ENCODE measurements at regions not wholly inside any gene's neighbourhood (a gene's known extent, or its start where the extent isn't known, plus 50 kb on each side); places are given as distances from the start of the nearest gene placed in this dataset.

DNA sequence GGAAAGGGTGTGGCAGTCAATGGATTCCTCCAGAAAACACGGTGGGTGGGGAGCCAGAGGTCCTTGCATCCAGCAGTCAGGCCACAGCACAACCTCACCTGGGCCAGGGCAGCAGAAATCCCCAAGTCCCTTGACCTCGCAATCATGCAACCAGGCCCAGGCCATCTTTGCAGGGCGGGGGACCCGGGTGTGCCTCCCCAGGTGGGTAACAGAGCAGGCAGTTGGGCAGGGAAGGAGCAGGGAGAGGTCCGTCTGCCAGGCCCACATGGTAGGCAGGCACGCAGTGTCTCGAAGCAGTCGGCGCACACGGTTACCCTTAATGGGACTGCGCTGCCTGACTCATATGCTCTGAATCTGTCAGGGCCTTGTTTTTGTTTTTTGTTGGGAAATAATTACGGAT lies 153.0 kb downstream of the RBFOX3 start:
- TF ChIP-seq EP300 (IDR thresholded peaks at IDR 0.05; ENCODE audit: borderline replicate concordance): no peak
- no peak for TF ChIP-seq TEAD4 (IDR thresholded peaks at IDR 0.05)
- TF ChIP-seq NFIC (IDR thresholded peaks at IDR 0.05): no peak
- TF ChIP-seq, protein P1, sequence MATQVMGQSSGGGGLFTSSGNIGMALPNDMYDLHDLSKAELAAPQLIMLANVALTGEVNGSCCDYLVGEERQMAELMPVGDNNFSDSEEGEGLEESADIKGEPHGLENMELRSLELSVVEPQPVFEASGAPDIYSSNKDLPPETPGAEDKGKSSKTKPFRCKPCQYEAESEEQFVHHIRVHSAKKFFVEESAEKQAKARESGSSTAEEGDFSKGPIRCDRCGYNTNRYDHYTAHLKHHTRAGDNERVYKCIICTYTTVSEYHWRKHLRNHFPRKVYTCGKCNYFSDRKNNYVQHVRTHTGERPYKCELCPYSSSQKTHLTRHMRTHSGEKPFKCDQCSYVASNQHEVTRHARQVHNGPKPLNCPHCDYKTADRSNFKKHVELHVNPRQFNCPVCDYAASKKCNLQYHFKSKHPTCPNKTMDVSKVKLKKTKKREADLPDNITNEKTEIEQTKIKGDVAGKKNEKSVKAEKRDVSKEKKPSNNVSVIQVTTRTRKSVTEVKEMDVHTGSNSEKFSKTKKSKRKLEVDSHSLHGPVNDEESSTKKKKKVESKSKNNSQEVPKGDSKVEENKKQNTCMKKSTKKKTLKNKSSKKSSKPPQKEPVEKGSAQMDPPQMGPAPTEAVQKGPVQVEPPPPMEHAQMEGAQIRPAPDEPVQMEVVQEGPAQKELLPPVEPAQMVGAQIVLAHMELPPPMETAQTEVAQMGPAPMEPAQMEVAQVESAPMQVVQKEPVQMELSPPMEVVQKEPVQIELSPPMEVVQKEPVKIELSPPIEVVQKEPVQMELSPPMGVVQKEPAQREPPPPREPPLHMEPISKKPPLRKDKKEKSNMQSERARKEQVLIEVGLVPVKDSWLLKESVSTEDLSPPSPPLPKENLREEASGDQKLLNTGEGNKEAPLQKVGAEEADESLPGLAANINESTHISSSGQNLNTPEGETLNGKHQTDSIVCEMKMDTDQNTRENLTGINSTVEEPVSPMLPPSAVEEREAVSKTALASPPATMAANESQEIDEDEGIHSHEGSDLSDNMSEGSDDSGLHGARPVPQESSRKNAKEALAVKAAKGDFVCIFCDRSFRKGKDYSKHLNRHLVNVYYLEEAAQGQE (IDR thresholded peaks at IDR 0.05; ENCODE audit: low read depth): no peak
- no peak for TF ChIP-seq TCF12 (IDR thresholded peaks at IDR 0.05; ENCODE audit: low read depth)
- TF ChIP-seq, protein P2, sequence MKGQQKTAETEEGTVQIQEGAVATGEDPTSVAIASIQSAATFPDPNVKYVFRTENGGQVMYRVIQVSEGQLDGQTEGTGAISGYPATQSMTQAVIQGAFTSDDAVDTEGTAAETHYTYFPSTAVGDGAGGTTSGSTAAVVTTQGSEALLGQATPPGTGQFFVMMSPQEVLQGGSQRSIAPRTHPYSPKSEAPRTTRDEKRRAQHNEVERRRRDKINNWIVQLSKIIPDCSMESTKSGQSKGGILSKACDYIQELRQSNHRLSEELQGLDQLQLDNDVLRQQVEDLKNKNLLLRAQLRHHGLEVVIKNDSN (IDR thresholded peaks at IDR 0.05): no peak
- TF ChIP-seq CEBPB (IDR thresholded peaks at IDR 0.05): no peak
- no peak for TF ChIP-seq RAD21 (IDR thresholded peaks at IDR 0.05; ENCODE audit: low read depth)
- no peak for TF ChIP-seq YY1 (IDR thresholded peaks at IDR 0.05; ENCODE audit: low read depth)
- TF ChIP-seq FOXM1 (IDR thresholded peaks at IDR 0.05; ENCODE audit: borderline replicate concordance, low read depth): no peak
- TF ChIP-seq EGR1 (IDR thresholded peaks at IDR 0.05): no peak
- TF ChIP-seq, protein P3, sequence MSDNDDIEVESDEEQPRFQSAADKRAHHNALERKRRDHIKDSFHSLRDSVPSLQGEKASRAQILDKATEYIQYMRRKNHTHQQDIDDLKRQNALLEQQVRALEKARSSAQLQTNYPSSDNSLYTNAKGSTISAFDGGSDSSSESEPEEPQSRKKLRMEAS (IDR thresholded peaks at IDR 0.05): no peak
- TF ChIP-seq CREB1 (IDR thresholded peaks at IDR 0.05; ENCODE audit: low read depth): no peak
- TF ChIP-seq ZBTB7A (IDR thresholded peaks at IDR 0.05; ENCODE audit: low read depth): no peak
- TF ChIP-seq TAF1 (IDR thresholded peaks at IDR 0.05; ENCODE audit: low read depth): no peak

DNA sequence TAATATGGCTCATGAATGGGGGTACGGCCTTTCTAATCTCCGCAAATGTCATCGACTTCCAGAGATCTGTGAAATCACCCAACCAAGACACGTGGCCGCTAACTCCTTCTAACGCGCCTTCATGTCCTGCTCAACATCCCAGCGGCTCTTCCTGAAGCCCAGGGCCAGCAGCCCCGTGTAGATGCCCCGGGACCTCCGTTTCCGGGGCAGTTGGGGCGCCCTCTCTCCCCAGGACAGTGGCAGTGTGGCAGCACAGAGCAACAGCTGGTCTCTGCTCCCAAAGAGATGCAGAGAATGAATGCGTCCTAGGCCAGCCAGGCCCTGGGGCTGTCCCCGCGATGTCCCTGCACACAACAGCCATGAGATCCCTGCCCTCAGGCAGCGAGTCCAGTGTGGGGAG lies 153.5 kb downstream of the RBFOX3 start:
- TF ChIP-seq EP300 (IDR thresholded peaks at IDR 0.05; ENCODE audit: borderline replicate concordance) (no peak), CEBPB (IDR thresholded peaks at IDR 0.05) (no peak), NFIC (IDR thresholded peaks at IDR 0.05) (no peak), EGR1 (IDR thresholded peaks at IDR 0.05) (no peak), FOXM1 (IDR thresholded peaks at IDR 0.05; ENCODE audit: borderline replicate concordance, low read depth) (no peak), YY1 (IDR thresholded peaks at IDR 0.05; ENCODE audit: low read depth) (no peak), TCF12 (IDR thresholded peaks at IDR 0.05; ENCODE audit: low read depth) (no peak), TEAD4 (IDR thresholded peaks at IDR 0.05) (no peak), TAF1 (IDR thresholded peaks at IDR 0.05; ENCODE audit: low read depth) (no peak), RAD21 (IDR thresholded peaks at IDR 0.05; ENCODE audit: low read depth) (no peak), CREB1 (IDR thresholded peaks at IDR 0.05; ENCODE audit: low read depth) (no peak), ZBTB7A (IDR thresholded peaks at IDR 0.05; ENCODE audit: low read depth) (no peak)
- TF ChIP-seq, protein P2 (IDR thresholded peaks at IDR 0.05): no peak
- TF ChIP-seq, protein P1 (IDR thresholded peaks at IDR 0.05; ENCODE audit: low read depth): no peak
- TF ChIP-seq, protein P3 (IDR thresholded peaks at IDR 0.05): no peak

DNA sequence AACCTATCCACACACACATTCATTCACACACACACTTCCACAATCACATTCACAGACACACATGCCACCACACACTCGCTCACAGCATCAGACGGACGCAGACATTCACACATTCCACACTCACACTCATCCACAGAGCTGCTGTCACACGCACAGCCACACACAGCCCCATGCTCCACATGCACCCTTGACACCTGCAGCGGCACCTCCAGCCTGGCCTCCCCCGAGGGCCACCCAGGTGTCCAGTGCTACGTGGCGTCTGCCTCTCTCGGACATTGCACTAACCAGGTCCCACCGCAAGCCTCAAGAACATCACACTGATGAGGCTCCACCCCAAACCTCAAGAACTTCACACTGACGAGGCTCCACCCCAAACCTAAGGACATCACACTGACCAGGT lies 155.2 kb downstream of the RBFOX3 start:
- TF ChIP-seq NFIC (IDR thresholded peaks at IDR 0.05) (no peak), CREB1 (IDR thresholded peaks at IDR 0.05; ENCODE audit: low read depth) (no peak), TCF12 (IDR thresholded peaks at IDR 0.05; ENCODE audit: low read depth) (no peak), EGR1 (IDR thresholded peaks at IDR 0.05) (no peak), ZBTB7A (IDR thresholded peaks at IDR 0.05; ENCODE audit: low read depth) (no peak), TEAD4 (IDR thresholded peaks at IDR 0.05) (no peak), TAF1 (IDR thresholded peaks at IDR 0.05; ENCODE audit: low read depth) (no peak), RAD21 (IDR thresholded peaks at IDR 0.05; ENCODE audit: low read depth) (no peak), YY1 (IDR thresholded peaks at IDR 0.05; ENCODE audit: low read depth) (no peak), CEBPB (IDR thresholded peaks at IDR 0.05) (no peak), EP300 (IDR thresholded peaks at IDR 0.05; ENCODE audit: borderline replicate concordance) (no peak), FOXM1 (IDR thresholded peaks at IDR 0.05; ENCODE audit: borderline replicate concordance, low read depth) (no peak)
- TF ChIP-seq, protein P1 (IDR thresholded peaks at IDR 0.05; ENCODE audit: low read depth): no peak
- TF ChIP-seq, protein P3 (IDR thresholded peaks at IDR 0.05): no peak
- TF ChIP-seq, protein P2 (IDR thresholded peaks at IDR 0.05): no peak
